PFSK-1 (cell line): ENCODE measurements at regions not wholly inside any gene's neighbourhood (a gene's known extent, or its start where the extent isn't known, plus 50 kb on each side); places are given as distances from the start of the nearest gene placed in this dataset.

Source experiments
- POLR2AphosphoS5 ChIP-seq: IDR thresholded peaks from 2 replicates; pipeline ENCODE4 v1.6.1; 2012; ENCODE audit warnings: low read depth, mild to moderate bottlenecking, control low read depth, low read length, moderate library complexity
- TAF1 ChIP-seq: IDR thresholded peaks from 2 replicates; pipeline ENCODE4 v1.6.1; 2012; ENCODE audit warnings: low read length, control low read depth, borderline replicate concordance; ENCODE audit not compliant: insufficient read depth
- TF ChIP-seq, protein P1 (sequence below), 2 experiments: IDR thresholded peaks; 2 replicates each; pipeline versions ENCODE4 v1.6.1 to v1.8.0; 2011 to 2012; ENCODE audit warnings: low read depth in 2 of 2, low read length in 2 of 2, control low read depth in 1 of 2, inconsistent platforms in 1 of 2, mild to moderate bottlenecking in 1 of 2, moderate library complexity in 1 of 2; ENCODE audit not compliant: insufficient read depth in 1 of 2

DNA sequence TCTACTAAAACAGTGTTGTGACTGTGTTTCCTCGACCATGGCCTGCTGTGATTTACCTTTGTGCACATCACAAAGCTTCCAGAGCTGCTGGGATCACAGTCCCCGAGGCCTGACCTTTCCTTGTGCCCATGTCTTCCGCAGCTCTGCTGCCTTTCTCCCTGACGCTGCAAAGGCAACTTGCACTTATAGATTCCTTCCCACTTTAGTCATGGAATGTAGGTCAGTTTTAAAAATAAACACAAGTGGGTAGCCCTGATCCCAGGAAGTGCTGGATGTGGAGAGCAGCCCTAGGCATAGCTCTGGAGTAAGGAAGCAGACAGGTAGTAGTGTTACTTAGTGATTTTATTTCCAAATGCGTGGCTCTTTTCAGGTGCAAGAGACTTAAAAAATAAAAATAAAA, 825.7 kb downstream of the AACS start:
- TF ChIP-seq TAF1: no peak
- TF ChIP-seq POLR2AphosphoS5: no peak
- TF ChIP-seq, protein P1, sequence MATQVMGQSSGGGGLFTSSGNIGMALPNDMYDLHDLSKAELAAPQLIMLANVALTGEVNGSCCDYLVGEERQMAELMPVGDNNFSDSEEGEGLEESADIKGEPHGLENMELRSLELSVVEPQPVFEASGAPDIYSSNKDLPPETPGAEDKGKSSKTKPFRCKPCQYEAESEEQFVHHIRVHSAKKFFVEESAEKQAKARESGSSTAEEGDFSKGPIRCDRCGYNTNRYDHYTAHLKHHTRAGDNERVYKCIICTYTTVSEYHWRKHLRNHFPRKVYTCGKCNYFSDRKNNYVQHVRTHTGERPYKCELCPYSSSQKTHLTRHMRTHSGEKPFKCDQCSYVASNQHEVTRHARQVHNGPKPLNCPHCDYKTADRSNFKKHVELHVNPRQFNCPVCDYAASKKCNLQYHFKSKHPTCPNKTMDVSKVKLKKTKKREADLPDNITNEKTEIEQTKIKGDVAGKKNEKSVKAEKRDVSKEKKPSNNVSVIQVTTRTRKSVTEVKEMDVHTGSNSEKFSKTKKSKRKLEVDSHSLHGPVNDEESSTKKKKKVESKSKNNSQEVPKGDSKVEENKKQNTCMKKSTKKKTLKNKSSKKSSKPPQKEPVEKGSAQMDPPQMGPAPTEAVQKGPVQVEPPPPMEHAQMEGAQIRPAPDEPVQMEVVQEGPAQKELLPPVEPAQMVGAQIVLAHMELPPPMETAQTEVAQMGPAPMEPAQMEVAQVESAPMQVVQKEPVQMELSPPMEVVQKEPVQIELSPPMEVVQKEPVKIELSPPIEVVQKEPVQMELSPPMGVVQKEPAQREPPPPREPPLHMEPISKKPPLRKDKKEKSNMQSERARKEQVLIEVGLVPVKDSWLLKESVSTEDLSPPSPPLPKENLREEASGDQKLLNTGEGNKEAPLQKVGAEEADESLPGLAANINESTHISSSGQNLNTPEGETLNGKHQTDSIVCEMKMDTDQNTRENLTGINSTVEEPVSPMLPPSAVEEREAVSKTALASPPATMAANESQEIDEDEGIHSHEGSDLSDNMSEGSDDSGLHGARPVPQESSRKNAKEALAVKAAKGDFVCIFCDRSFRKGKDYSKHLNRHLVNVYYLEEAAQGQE (IDR thresholded peaks at IDR 0.05; ENCODE audit: insufficient read depth in 1 of 2, low read depth in 2 of 2, low read length in 2 of 2): no peak
